D721Med (cell line): ENCODE measurements at regions not wholly inside any gene's neighbourhood (a gene's known extent, or its start where the extent isn't known, plus 50 kb on each side); places are given as distances from the start of the nearest gene placed in this dataset.
"Not testable (repeated sequence)": the region's sequence is repeated elsewhere in the genome, so short reads cannot be mapped to it uniquely, and the experiment has no call there.

ENCODE experiments used
- DNase-seq: peaks from one replicate; pipeline ENCODE4 v3.0.0; 2011; ENCODE audit warnings: low spot score; ENCODE audit not compliant: insufficient read length
- FAIRE-seq: peaks from 2 replicates; lab custom pipeline; 2011; peaks lifted over from hg19 to GRCh38; lab: Jason Lieb, UNC
- TF ChIP-seq, protein P1 (sequence below): IDR thresholded peaks from 2 replicates; pipeline ENCODE4 v1.5.1; 2012; ENCODE audit warnings: mild to moderate bottlenecking, control low read depth; ENCODE audit not compliant: insufficient read depth; ENCODE audit errors: missing control alignments

DNA sequence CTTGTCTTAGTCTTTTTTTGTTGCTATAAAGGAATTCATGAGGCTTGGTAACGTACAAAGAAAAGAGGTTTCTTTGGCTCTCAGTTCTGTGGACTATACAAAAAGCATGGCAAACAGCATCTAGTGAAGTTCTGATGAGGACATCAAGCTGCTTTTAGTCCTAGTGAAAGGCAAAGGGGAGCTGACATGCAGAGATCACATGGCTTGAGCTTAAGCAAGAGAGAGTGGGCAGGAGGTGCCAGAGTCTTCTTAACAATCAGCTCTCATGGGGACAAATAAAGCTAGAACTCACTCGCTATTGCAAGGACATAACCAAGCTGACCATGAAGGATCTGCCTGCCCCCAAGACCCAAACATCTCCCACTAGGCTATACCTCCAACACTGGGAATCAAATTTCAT, 1063.1 kb downstream of the PCDH7 start:
- FAIRE-seq (no peak), DNase-seq (no peak)
- TF ChIP-seq, protein P1, sequence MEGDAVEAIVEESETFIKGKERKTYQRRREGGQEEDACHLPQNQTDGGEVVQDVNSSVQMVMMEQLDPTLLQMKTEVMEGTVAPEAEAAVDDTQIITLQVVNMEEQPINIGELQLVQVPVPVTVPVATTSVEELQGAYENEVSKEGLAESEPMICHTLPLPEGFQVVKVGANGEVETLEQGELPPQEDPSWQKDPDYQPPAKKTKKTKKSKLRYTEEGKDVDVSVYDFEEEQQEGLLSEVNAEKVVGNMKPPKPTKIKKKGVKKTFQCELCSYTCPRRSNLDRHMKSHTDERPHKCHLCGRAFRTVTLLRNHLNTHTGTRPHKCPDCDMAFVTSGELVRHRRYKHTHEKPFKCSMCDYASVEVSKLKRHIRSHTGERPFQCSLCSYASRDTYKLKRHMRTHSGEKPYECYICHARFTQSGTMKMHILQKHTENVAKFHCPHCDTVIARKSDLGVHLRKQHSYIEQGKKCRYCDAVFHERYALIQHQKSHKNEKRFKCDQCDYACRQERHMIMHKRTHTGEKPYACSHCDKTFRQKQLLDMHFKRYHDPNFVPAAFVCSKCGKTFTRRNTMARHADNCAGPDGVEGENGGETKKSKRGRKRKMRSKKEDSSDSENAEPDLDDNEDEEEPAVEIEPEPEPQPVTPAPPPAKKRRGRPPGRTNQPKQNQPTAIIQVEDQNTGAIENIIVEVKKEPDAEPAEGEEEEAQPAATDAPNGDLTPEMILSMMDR: no peak

DNA sequence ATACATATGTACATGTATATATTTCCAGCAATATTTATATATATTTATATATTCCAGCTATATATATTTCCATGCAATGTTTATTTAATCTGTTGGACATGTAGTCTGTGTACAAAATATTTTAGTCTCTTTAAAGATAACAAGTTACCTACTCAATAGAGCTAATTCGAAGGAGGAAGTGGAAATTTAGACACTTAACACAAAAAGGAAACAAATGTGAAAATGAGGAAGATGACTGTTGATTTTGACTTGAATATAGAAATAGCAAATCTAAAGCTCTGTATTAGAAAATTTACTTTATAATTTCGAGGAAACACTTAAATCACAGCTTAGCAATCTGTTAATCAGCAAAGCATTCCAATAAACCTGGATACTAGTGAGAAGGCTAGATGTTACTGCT, 1064.4 kb downstream of the PCDH7 start:
- FAIRE-seq: no peak
- DNase-seq: no peak
- TF ChIP-seq, protein P1: no peak

DNA sequence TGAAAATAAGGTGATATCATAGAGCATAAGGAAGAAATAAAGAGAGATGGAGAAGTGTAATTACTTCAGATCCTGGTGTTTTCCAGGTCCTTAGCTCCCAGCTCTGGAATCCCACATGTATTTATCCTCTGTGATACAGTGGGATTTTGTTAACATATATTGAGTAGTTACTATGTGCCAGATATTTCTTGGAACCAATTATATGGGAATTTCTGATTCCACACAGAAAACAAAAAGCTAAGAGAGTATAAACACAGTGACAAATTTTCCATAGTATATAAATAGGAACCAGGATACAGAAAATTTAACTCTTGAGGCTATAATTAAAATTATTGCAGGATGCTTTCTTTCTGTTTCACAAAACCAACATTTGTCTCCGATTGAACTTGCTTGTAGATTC, 1067.5 kb downstream of the PCDH7 start:
- TF ChIP-seq, protein P1: no peak
- FAIRE-seq (peak; percentile 53), DNase-seq (no peak)

DNA sequence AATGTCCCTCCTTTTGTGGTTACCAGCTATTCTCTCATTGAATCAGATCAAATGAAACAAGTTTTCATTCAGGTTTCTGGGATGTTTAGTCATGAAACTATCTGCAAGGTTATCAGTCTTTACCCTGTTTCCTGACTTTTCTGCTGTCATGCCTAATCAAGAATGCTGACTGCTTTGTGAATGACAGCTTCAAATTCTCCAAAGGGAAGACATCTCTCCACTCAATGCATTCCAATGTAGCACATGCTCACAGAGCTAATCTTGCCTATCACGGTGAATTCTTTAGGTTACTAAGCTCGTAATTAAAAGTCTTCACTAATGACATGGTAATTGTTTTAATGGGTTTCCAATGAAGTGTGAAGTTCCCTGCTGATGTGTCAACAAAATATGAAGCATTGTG, 1068.5 kb downstream of the PCDH7 start:
- DNase-seq (no peak), FAIRE-seq (peak; percentile 91)
- TF ChIP-seq, protein P1: no peak

DNA sequence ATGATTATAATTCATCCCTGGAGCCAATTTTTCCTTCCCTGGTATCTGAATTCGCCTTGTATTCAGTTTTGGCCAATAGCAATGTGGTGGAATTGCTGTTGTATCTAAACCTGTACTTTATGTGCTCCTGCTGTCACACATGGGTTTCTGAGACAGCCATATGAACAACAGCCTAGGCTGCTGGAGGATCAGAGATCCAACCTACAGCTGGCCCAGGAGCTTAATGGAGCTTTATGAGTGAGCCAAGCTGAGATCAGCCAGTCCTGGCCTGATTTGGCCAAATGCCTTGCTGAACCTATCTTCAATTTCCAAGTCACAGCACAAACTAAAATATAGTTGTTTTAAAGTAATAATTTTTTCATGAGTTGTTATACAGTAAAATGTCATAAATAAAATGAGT, 1071.5 kb downstream of the PCDH7 start:
- DNase-seq (no peak), FAIRE-seq (peak; percentile 94)
- TF ChIP-seq, protein P1: no peak

DNA sequence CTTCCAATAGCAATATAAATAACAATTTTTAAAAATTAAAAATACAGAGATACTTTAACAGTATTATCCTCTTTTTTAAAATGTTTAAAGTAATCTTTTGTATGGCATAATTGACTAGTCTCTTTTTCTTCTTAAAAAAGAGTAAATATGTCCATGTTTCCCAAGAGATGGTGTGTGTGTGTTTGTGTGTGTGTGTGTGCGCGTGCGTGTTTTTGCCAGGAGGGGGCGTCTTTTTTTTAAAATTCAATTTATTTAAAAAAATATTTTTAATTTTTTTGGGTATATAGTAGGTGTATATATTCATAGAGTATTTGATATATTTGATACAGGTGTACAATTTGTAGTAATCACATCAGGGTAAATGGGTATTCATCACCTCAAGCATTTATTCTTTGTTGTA, 1073.7 kb downstream of the PCDH7 start:
- DNase-seq (no peak), FAIRE-seq (no peak)
- TF ChIP-seq, protein P1: no peak

DNA sequence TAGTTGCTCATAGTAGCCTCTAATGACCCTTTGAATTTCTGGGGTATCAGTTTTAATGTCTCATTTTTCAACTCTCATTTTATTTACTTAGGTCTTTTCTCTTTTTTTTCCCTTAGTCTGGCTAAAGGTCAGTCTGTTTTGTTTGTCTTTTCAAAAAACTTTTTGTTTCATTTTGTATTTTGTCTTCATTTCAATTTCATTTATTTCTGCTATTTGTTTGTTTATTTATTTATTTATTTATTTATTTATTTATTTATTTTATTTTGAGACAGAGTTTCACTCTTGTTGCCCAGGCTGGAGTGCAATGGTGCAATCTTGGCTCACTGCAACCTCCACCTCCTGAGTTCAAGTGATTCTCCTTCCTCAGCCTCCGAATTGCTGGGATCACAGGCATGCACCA, 1076.9 kb downstream of the PCDH7 start:
- DNase-seq, FAIRE-seq: not testable (repeated sequence)

DNA sequence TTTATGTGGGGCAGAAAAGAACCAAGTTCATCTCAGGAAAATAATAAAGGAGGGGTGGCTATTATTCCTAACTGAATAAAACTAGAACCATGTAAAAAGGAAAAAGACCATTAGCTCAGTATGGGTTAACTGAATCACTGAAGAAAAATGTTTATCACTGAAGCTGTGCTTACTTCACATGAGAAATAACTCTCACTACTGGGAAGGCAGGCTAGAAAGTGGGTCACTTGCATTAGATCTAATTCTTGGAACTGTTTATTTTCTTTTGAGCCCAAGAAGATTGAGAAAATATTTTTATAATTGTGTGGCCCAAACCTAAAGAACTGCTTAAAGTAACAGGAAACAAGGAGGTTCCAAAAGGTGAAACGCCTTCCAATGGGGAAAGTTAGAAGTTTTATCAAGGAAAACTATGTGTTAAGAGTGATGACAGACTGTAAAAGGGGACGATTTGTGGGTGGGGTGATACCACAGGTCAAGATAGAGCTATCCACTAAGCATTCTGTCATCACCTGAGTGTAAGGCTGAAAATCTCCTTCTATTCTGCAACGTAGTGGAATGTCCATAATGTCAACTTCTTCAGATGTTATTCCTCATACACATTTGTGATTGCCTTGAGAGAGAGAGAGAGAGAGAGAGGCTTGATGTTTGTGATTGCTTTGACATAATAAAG, 1083.5 kb downstream of the PCDH7 start:
- DNase-seq: no peak
- no peak for FAIRE-seq
- TF ChIP-seq, protein P1: no peak
